ENCODE measurements at regions not wholly inside any gene's neighbourhood (a gene's known extent, or its start where the extent isn't known, plus 50 kb on each side); places are given as distances from the start of the nearest gene placed in this dataset.

GRCh38 chr9:119836036-119836435 lies 466.8 kb upstream of the BRINP1 start:
- POLR2A ChIA-PET = no interaction called here
- CTCF ChIA-PET = no interaction called here
- TF ChIP-seq CTCF (IDR thresholded peaks at IDR 0.05; ENCODE audit: control extremely low read depth, extremely low read depth, low read depth, missing control alignments) = no peak
- no peak for DNase-seq (ENCODE audit: extremely low spot score)

DNA sequence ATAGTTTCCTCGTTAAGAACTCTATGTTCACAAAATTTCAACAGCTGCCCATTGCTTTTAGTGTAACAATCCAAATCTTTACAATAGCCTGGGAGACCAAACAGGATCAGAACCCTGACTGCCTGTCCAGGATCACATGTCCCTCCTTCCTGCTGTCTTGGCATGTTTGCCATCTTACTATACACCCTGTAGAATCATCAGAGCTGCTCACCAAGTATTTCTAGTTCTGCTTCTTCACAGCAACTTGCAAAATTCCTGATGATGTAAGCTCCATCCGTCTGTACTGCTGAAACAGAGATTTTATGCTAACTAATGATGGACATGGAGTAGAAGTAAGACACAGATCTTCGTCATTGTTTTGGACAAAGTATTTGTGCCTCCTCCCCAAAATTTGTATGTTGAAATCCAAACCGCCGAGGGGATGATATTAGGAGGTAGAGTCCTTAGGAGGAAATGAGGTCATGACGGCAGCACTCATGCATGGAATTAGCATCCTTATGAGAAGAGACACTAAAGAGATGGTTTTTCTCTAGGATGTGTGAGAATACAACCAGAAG lies 464.9 kb upstream of the BRINP1 start:
- POLR2A ChIA-PET = no interaction called here
- DNase-seq (ENCODE audit: extremely low spot score) = no peak
- CTCF ChIA-PET = no interaction called here
- no peak for TF ChIP-seq CTCF (IDR thresholded peaks at IDR 0.05; ENCODE audit: control extremely low read depth, extremely low read depth, low read depth, missing control alignments)

- no peak for DNase-seq (ENCODE audit: extremely low spot score)
- ChIA-PET POLR2A (no interaction called here), CTCF (interaction anchor here (1.0 kb wide), 1 partner anchor 79 kb away, joined by 3 read pairs; no protein-coding TSS in a partner anchor)
- TF ChIP-seq CTCF (IDR thresholded peaks at IDR 0.05; ENCODE audit: control extremely low read depth, extremely low read depth, low read depth, missing control alignments) = no peak
These were observed 462.1 kb upstream of the BRINP1 start for GRCh38 chr9:119831309-119831708.

- ChIA-PET POLR2A (no interaction called here), CTCF (no interaction called here)
- no peak for DNase-seq (ENCODE audit: extremely low spot score)
- TF ChIP-seq CTCF (IDR thresholded peaks at IDR 0.05; ENCODE audit: control extremely low read depth, extremely low read depth, low read depth, missing control alignments) = no peak
These were observed 460.5 kb upstream of the BRINP1 start for GRCh38 chr9:119829748-119830147.

DNA sequence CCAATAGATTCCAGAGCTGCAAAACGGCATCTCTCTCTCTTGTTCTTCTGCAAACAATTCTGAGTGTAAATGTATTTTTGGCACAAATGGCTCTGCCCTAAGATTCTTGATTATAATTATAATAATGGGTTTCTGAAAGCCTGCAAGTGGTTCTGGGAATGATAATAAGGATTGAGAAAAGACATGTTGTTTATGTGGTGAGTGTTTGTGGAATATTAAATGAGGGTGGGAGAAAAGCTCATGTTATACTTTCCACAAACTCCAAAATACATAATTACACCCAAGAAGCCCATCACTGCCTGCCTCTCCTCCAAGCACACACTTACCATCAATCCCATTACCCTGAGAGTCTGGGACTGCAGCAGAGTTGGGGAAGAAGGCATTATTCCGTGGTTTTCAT lies 460.0 kb upstream of the BRINP1 start:
- DNase-seq (ENCODE audit: extremely low spot score) = no peak
- POLR2A ChIA-PET = no interaction called here
- TF ChIP-seq CTCF (IDR thresholded peaks at IDR 0.05; ENCODE audit: control extremely low read depth, extremely low read depth, low read depth, missing control alignments) = no peak
- CTCF ChIA-PET = no interaction called here

DNA sequence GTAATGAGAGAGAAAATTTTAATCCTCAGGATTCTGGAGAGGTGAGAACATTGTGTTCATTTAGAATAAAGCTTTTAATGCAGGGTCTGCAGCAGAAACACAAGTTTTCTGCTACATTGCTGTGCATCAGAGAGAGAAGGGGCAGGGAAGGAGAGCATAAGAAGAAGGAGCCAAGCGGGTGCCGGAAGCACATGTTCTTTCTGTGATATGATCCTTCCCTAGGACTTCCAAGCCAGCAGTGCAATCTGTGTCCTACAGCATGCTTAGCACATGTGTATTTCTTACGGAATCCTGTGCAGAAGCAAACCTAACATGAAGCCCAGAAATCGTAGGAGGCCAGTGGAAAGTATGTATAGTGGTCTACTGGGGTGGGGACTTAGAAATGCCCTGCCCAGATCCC lies 458.3 kb upstream of the BRINP1 start:
- ChIA-PET POLR2A (no interaction called here), CTCF (no interaction called here)
- TF ChIP-seq CTCF (IDR thresholded peaks at IDR 0.05; ENCODE audit: control extremely low read depth, extremely low read depth, low read depth, missing control alignments) = no peak
- no peak for DNase-seq (ENCODE audit: extremely low spot score)

- CTCF ChIA-PET = no interaction called here
- no peak for TF ChIP-seq CTCF (IDR thresholded peaks at IDR 0.05; ENCODE audit: control extremely low read depth, extremely low read depth, low read depth, missing control alignments)
These were observed 457.9 kb upstream of the BRINP1 start for GRCh38 chr9:119827126-119827525.

More at GRCh38 chr9:119827126-119827525, 457.9 kb upstream of the BRINP1 start:
- DNase-seq (ENCODE audit: extremely low spot score) = no peak
- POLR2A ChIA-PET = no interaction called here
